ENCODE measurements at regions not wholly inside any gene's neighbourhood (a gene's known extent, or its start where the extent isn't known, plus 50 kb on each side); places are given as distances from the start of the nearest gene placed in this dataset.
A peak's percentile ranks its signal among the peaks of the same experiment; 100 is the strongest.

- no peak for TF ChIP-seq GATA2 (IDR thresholded peaks at IDR 0.05; ENCODE audit: low read depth, low read length)
- no peak for TF ChIP-seq GATA3 (IDR thresholded peaks at IDR 0.05; ENCODE audit: low read depth, low read length)
These were observed 91.9 kb downstream of the LEPR start for GRCh38 chr1:65512383-65512782.

- TF ChIP-seq GATA2 (IDR thresholded peaks at IDR 0.05; ENCODE audit: low read depth, low read length) (no peak), GATA3 (IDR thresholded peaks at IDR 0.05; ENCODE audit: low read depth, low read length) (no peak)
These were observed 92.7 kb downstream of the LEPR start for GRCh38 chr1:65512967-65513780.

- no peak for TF ChIP-seq GATA2 (IDR thresholded peaks at IDR 0.05; ENCODE audit: low read depth, low read length)
- TF ChIP-seq GATA3 (IDR thresholded peaks at IDR 0.05; ENCODE audit: low read depth, low read length): no peak
These were observed 93.6 kb downstream of the LEPR start for GRCh38 chr1:65514041-65514440.

- no peak for TF ChIP-seq GATA3 (IDR thresholded peaks at IDR 0.05; ENCODE audit: low read depth, low read length)
- TF ChIP-seq GATA2 (IDR thresholded peaks at IDR 0.05; ENCODE audit: low read depth, low read length): no peak
These were observed 104.4 kb downstream of the LEPR start for GRCh38 chr1:65524931-65525265.

GRCh38 chr1:65525266-65526048 is 105.0 kb downstream of the LEPR start:
- TF ChIP-seq GATA3 (IDR thresholded peaks at IDR 0.05; ENCODE audit: low read depth, low read length): no peak
- TF ChIP-seq GATA2 (IDR thresholded peaks at IDR 0.05; ENCODE audit: low read depth, low read length): no peak

- TF ChIP-seq GATA2 (IDR thresholded peaks at IDR 0.05; ENCODE audit: low read depth, low read length) (no peak), GATA3 (IDR thresholded peaks at IDR 0.05; ENCODE audit: low read depth, low read length) (no peak)
These were observed 105.6 kb downstream of the LEPR start for GRCh38 chr1:65526049-65526556.

- TF ChIP-seq GATA2 (IDR thresholded peaks at IDR 0.05; ENCODE audit: low read depth, low read length): peak; percentile 80; the same call in 1 of the 2 replicates
- TF ChIP-seq GATA3 (IDR thresholded peaks at IDR 0.05; ENCODE audit: low read depth, low read length): peak; percentile 67; the same call in 1 of the 2 replicates
These were observed 106.7 kb downstream of the LEPR start for GRCh38 chr1:65527190-65527589.

GRCh38 chr1:65527707-65528503 is 107.4 kb downstream of the LEPR start:
- TF ChIP-seq GATA2 (IDR thresholded peaks at IDR 0.05; ENCODE audit: low read depth, low read length) (peak; percentile 53; the same call in 1 of the 2 replicates), GATA3 (IDR thresholded peaks at IDR 0.05; ENCODE audit: low read depth, low read length) (peak; percentile 63; the same call in 1 of the 2 replicates)

- TF ChIP-seq GATA2 (IDR thresholded peaks at IDR 0.05; ENCODE audit: low read depth, low read length): no peak
- no peak for TF ChIP-seq GATA3 (IDR thresholded peaks at IDR 0.05; ENCODE audit: low read depth, low read length)
These were observed 111.6 kb downstream of the LEPR start for GRCh38 chr1:65531972-65532570.

- TF ChIP-seq GATA2 (IDR thresholded peaks at IDR 0.05; ENCODE audit: low read depth, low read length): no peak
- no peak for TF ChIP-seq GATA3 (IDR thresholded peaks at IDR 0.05; ENCODE audit: low read depth, low read length)
These were observed 115.5 kb downstream of the LEPR start for GRCh38 chr1:65535981-65536380.

GRCh38 chr1:65538086-65538485 is 117.6 kb downstream of the LEPR start:
- no peak for TF ChIP-seq GATA2 (IDR thresholded peaks at IDR 0.05; ENCODE audit: low read depth, low read length)
- TF ChIP-seq GATA3 (IDR thresholded peaks at IDR 0.05; ENCODE audit: low read depth, low read length): no peak

GRCh38 chr1:65538664-65539063 is 118.2 kb downstream of the LEPR start:
- TF ChIP-seq GATA3 (IDR thresholded peaks at IDR 0.05; ENCODE audit: low read depth, low read length) (no peak), GATA2 (IDR thresholded peaks at IDR 0.05; ENCODE audit: low read depth, low read length) (no peak)

Measured in SH-SY5Y (cell line).